ENCODE measurements at regions not wholly inside any gene's neighbourhood (a gene's known extent, or its start where the extent isn't known, plus 50 kb on each side); places are given as distances from the start of the nearest gene placed in this dataset.

DNA sequence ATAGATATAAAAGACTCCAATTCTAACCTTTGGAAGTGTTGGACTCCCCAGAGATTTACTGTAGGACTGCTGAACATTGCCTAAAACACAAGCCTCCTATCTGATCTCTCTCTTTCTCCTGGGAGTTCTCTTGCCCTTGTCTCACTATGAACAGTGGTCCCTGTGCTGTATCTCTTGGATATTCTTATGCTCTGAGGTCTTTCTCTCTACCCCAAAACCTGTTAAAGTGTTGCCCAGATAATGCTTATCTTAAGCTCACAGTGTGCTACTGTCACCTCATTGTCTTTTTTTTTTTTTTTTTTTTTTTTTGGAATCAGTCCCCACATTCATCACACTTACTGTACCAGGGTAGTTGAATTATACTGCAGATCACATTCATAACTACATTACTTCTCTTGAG is 131.0 kb upstream of the CBLB start:
- intact Hi-C loops (cut with DNase I) = no loop called here
- Histone ChIP-seq H3K4me3 (no peak overlapping the region), H3K36me3 (no peaks in the 10 kb centered on the region), H3K27ac (no peak overlapping the region), H3K9ac (ENCODE audit: low read depth in 2 of 2, low read length in 2 of 2) (no peak overlapping the region), H3K27me3 (no peaks in the 10 kb centered on the region), H3K4me1 (no peaks in the 10 kb centered on the region), H3K9me3 (no peaks in the 10 kb centered on the region)
- DNase-seq = no peak
- TF ChIP-seq, protein P1, sequence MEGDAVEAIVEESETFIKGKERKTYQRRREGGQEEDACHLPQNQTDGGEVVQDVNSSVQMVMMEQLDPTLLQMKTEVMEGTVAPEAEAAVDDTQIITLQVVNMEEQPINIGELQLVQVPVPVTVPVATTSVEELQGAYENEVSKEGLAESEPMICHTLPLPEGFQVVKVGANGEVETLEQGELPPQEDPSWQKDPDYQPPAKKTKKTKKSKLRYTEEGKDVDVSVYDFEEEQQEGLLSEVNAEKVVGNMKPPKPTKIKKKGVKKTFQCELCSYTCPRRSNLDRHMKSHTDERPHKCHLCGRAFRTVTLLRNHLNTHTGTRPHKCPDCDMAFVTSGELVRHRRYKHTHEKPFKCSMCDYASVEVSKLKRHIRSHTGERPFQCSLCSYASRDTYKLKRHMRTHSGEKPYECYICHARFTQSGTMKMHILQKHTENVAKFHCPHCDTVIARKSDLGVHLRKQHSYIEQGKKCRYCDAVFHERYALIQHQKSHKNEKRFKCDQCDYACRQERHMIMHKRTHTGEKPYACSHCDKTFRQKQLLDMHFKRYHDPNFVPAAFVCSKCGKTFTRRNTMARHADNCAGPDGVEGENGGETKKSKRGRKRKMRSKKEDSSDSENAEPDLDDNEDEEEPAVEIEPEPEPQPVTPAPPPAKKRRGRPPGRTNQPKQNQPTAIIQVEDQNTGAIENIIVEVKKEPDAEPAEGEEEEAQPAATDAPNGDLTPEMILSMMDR (IDR thresholded peaks at IDR 0.05) = no peak

DNA sequence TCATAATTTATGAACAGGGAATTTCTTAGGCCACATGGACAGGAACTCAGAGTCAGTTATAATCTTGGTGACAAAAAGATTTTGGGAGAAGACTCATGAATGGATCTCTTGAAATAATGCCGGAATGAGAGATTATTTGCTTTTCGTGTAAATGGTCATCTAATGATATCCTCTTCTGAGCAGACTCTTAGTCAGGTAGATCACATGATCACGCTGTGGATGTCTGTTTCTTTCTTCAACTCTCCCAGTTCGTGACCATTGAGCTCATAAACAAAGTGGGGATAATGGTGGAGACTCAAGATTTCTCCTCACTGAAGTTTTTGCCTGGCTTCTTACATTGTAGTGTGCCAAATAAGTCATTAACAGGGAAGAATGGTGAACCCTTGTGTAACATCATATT is 133.1 kb upstream of the CBLB start:
- Histone ChIP-seq H3K9ac (ENCODE audit: low read depth in 2 of 2, low read length in 2 of 2) (no peak overlapping the region), H3K27me3 (no peaks in the 10 kb centered on the region), H3K4me1 (no peaks in the 10 kb centered on the region), H3K27ac (no peak overlapping the region), H3K4me3 (no peak overlapping the region), H3K9me3 (no peaks in the 10 kb centered on the region), H3K36me3 (no peaks in the 10 kb centered on the region)
- intact Hi-C loops (cut with DNase I) = no loop called here
- TF ChIP-seq, protein P1 (IDR thresholded peaks at IDR 0.05) = no peak
- no peak for DNase-seq

DNA sequence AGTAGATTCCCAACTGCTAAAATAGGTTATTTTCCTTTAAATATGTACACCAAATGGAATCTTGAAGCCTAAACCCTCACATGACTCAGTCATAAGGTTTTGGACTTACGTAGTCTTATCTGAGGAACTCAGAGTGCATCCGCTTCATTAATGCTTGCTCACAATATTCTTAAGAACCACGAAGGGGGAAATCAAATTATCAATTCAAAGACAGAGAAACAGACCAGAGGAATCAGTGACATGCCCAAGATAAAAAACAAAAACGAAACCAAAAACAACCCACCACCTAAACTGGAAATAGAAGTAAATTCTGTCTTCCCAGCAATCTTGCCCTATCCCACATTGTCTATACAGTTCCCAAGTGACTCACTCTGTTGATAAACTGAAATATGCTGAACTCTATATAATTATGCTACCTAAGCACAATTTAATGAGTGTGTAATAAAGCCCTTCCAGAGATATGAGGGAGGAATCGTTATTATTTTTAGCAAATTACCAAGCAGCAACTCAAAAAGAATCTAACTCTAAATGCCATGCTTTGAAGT is 135.4 kb upstream of the CBLB start:
- Histone ChIP-seq H3K27ac (no peak overlapping the region), H3K27me3 (no peaks in the 10 kb centered on the region), H3K9ac (ENCODE audit: low read depth in 2 of 2, low read length in 2 of 2) (no peak overlapping the region), H3K4me3 (no peak overlapping the region), H3K36me3 (no peaks in the 10 kb centered on the region), H3K9me3 (no peaks in the 10 kb centered on the region), H3K4me1 (no peaks in the 10 kb centered on the region)
- TF ChIP-seq, protein P1 (IDR thresholded peaks at IDR 0.05) = no peak
- intact Hi-C loops (cut with DNase I) = no loop called here
- DNase-seq = no peak

DNA sequence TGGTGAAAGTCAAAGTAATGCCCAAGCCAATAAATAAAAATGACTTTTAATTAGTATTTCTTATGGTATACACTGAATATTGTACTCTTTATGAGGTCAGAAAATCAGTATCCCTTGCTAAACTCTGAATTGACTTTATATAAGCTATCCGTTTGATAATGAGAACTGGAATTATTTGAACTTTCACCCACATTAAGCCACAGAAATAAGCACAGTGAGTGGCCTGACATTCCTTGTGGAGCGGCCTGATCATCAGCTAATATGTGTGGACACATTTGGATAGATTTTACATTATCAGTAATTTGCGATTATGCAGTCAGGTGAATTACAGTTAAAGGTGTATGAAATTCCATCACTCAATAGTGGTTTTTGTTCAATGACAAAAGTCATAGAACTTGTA is 136.0 kb upstream of the CBLB start:
- Histone ChIP-seq H3K4me1 (no peaks in the 10 kb centered on the region), H3K9me3 (no peaks in the 10 kb centered on the region), H3K36me3 (no peaks in the 10 kb centered on the region), H3K4me3 (no peak overlapping the region), H3K27ac (no peak overlapping the region), H3K9ac (ENCODE audit: low read depth in 2 of 2, low read length in 2 of 2) (no peak overlapping the region), H3K27me3 (no peaks in the 10 kb centered on the region)
- no peak for DNase-seq
- TF ChIP-seq, protein P1 (IDR thresholded peaks at IDR 0.05) = no peak
- intact Hi-C loops (cut with DNase I) = no loop called here

DNA sequence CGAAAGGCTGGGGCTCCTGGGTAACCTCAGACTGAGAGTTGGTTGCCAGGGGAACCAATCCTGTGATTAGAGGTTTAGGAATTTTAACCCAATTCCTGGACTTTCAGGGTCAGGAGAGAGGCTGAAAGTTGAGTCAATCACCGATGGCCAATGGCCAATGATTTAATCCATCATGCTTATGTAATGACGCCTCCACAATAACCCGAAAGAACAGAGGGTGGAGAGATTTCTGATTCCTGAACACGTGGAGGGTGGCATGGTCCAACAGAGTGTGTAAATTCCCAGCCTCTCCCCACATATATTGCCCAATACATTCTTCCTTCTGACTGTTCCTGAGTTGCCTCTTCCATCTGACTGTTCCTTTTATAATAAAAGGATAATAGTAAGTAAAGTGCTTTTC is 137.2 kb upstream of the CBLB start:
- Histone ChIP-seq H3K9ac (ENCODE audit: low read depth in 2 of 2, low read length in 2 of 2) (no peak overlapping the region), H3K9me3 (no peaks in the 10 kb centered on the region), H3K4me1 (no peaks in the 10 kb centered on the region), H3K36me3 (no peaks in the 10 kb centered on the region), H3K27ac (no peak overlapping the region), H3K4me3 (no peak overlapping the region), H3K27me3 (no peaks in the 10 kb centered on the region)
- intact Hi-C loops (cut with DNase I) = no loop called here
- TF ChIP-seq, protein P1 (IDR thresholded peaks at IDR 0.05) = no peak
- DNase-seq = no peak

All from colonic mucosa (tissue), 4 donors.